ENCODE measurements at regions not wholly inside any gene's neighbourhood (a gene's known extent, or its start where the extent isn't known, plus 50 kb on each side); places are given as distances from the start of the nearest gene placed in this dataset.

DNA sequence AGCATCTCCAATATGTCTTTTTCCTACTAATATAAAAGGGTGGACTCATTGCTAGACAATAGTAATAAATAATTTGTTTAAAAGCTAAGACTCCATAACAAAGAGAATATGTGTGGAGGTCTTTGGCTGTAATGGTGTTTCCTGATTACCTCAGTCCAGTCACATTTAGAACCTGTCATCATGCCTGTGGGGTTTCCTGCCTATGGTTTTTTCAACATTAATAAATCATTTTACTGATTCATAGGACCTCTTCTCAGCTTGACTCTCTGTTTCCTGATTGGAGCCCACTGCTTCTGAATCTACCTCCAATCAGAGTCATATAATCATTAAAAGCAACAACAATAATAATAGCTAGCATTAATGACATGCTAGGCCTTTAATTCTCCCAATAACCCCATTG, 52.4 kb upstream of the GNAI1 start:
- TF ChIP-seq, protein P1, sequence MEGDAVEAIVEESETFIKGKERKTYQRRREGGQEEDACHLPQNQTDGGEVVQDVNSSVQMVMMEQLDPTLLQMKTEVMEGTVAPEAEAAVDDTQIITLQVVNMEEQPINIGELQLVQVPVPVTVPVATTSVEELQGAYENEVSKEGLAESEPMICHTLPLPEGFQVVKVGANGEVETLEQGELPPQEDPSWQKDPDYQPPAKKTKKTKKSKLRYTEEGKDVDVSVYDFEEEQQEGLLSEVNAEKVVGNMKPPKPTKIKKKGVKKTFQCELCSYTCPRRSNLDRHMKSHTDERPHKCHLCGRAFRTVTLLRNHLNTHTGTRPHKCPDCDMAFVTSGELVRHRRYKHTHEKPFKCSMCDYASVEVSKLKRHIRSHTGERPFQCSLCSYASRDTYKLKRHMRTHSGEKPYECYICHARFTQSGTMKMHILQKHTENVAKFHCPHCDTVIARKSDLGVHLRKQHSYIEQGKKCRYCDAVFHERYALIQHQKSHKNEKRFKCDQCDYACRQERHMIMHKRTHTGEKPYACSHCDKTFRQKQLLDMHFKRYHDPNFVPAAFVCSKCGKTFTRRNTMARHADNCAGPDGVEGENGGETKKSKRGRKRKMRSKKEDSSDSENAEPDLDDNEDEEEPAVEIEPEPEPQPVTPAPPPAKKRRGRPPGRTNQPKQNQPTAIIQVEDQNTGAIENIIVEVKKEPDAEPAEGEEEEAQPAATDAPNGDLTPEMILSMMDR (IDR thresholded peaks at IDR 0.05; ENCODE audit: low read depth, low read length, missing control alignments): no peak
- H3K4me3 ChIP-seq (ENCODE audit: low read depth, low read length): no peak overlapping the region
- no peak for DNase-seq (ENCODE audit: low read depth)

DNA sequence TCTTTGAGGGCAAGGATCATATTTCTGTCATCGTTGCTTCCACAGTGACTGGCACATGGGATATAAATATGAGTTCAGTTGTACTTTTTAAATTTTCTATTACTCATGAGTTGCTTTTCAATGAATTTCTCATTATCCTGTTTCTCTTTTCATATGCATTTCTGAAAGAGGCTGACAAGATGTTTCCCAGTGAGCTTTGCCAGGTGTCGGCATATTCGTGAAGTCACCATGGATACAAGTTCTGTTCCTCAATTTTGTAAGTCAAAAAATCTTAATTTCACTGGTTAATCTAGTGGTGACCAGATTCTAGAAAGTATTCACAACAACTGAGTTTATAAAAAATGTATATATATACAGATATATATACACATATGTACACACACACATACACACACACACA, 55.7 kb upstream of the GNAI1 start:
- DNase-seq (ENCODE audit: low read depth): no peak
- TF ChIP-seq, protein P1 (IDR thresholded peaks at IDR 0.05; ENCODE audit: low read depth, low read length, missing control alignments): no peak
- H3K4me3 ChIP-seq (ENCODE audit: low read depth, low read length): no peak overlapping the region

DNA sequence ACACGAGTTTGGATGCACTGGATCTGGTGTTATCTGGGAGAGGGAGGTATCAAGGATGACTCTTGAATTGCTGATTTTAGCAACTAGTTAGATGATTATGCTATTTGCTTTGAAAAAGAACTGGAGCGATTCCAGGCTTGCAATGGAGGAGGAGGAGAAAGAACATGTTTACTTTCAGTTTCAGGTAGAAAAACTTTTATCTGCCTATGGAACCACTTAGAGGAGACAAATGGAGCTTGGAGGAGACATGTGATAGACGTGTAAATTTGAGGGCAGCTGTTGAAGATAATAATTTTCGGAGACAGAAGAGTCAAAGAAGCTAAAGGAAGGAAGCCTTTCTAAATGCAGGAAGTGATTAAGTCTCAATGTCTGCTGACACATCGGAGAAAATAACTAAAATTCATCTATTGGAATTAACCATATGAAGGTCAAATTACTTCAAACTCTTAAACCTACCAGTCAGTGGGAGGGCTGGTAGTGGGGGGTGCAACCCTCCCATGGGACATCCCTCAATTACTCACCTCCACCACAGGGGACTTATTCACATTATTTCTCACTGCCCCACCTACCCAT, 56.4 kb upstream of the GNAI1 start:
- TF ChIP-seq, protein P1 (IDR thresholded peaks at IDR 0.05; ENCODE audit: low read depth, low read length, missing control alignments): no peak
- no peak for DNase-seq (ENCODE audit: low read depth)
- no peak overlapping the region for H3K4me3 ChIP-seq (ENCODE audit: low read depth, low read length)

DNA sequence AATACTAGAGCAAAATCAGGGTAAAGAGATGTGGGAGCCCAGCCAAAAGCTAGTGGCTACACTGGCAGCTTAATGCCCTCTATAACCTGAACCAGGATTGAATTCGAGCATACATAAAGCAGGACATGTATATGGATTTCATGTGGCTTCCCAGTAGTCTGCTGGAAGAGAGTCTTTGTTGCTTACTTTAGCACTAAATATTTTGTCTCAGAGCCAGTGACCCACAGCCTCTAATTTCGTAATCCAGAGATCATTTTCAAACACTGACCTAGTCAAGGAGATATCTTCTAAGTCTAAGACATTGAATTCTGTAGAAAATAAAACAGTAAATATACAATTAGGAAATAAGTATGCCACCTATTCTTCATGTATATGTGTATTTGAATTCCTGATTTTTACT, 64.2 kb upstream of the GNAI1 start:
- DNase-seq (ENCODE audit: low read depth): no peak
- H3K4me3 ChIP-seq (ENCODE audit: low read depth, low read length): no peak overlapping the region
- TF ChIP-seq, protein P1 (IDR thresholded peaks at IDR 0.05; ENCODE audit: low read depth, low read length, missing control alignments): no peak

- no peak for DNase-seq (ENCODE audit: low read depth)
- TF ChIP-seq, protein P1 (IDR thresholded peaks at IDR 0.05; ENCODE audit: low read depth, low read length, missing control alignments): no peak
- H3K4me3 ChIP-seq (ENCODE audit: low read depth, low read length): no peak overlapping the region
Observed at GRCh38 chr7:80066639-80067038, 68.0 kb upstream of the GNAI1 start.

GRCh38 chr7:80063834-80064233, 70.8 kb upstream of the GNAI1 start:
- no peak for DNase-seq (ENCODE audit: low read depth)
- TF ChIP-seq, protein P1 (IDR thresholded peaks at IDR 0.05; ENCODE audit: low read depth, low read length, missing control alignments): no peak
- no peak overlapping the region for H3K4me3 ChIP-seq (ENCODE audit: low read depth, low read length)

- no peak overlapping the region for H3K4me3 ChIP-seq (ENCODE audit: low read depth, low read length)
- DNase-seq (ENCODE audit: low read depth): peak; percentile 7
- TF ChIP-seq, protein P1 (IDR thresholded peaks at IDR 0.05; ENCODE audit: low read depth, low read length, missing control alignments): no peak
Observed at GRCh38 chr7:80060218-80060806, 74.3 kb upstream of the GNAI1 start.
